ENCODE measurements at regions not wholly inside any gene's neighbourhood (a gene's known extent, or its start where the extent isn't known, plus 50 kb on each side); places are given as distances from the start of the nearest gene placed in this dataset.

GRCh38 chr2:14408695-14409094 lies 223.8 kb upstream of the LRATD1 start:
- DNase-seq (ENCODE audit: low read depth, low spot score) = no peak

GRCh38 chr2:14417551-14417950 lies 215.0 kb upstream of the LRATD1 start:
- DNase-seq (ENCODE audit: low read depth, low spot score) = no peak

GRCh38 chr2:14418115-14418514 lies 214.4 kb upstream of the LRATD1 start:
- no peak for DNase-seq (ENCODE audit: low read depth, low spot score)

GRCh38 chr2:14420851-14421250 lies 211.7 kb upstream of the LRATD1 start:
- no peak for DNase-seq (ENCODE audit: low read depth, low spot score)

GRCh38 chr2:14422426-14422825 lies 210.1 kb upstream of the LRATD1 start:
- DNase-seq (ENCODE audit: low read depth, low spot score) = no peak

GRCh38 chr2:14423145-14423906 lies 209.2 kb upstream of the LRATD1 start:
- no peak for DNase-seq (ENCODE audit: low read depth, low spot score)

GRCh38 chr2:14424478-14425390 lies 207.8 kb upstream of the LRATD1 start:
- no peak for DNase-seq (ENCODE audit: low read depth, low spot score)

- no peak for DNase-seq (ENCODE audit: low read depth, low spot score)
Observed at GRCh38 chr2:14425869-14426268, 206.6 kb upstream of the LRATD1 start.

- DNase-seq (ENCODE audit: low read depth, low spot score) = no peak
Observed at GRCh38 chr2:14428056-14428455, 204.5 kb upstream of the LRATD1 start.

GRCh38 chr2:14433946-14434495 lies 198.5 kb upstream of the LRATD1 start:
- no peak for DNase-seq (ENCODE audit: low read depth, low spot score)

- DNase-seq (ENCODE audit: low read depth, low spot score) = no peak
Observed at GRCh38 chr2:14445670-14446069, 186.8 kb upstream of the LRATD1 start.

- no peak for DNase-seq (ENCODE audit: low read depth, low spot score)
Observed at GRCh38 chr2:14448340-14448739, 184.2 kb upstream of the LRATD1 start.

- DNase-seq (ENCODE audit: low read depth, low spot score) = no peak
Observed at GRCh38 chr2:14451312-14451711, 181.2 kb upstream of the LRATD1 start.

- no peak for DNase-seq (ENCODE audit: low read depth, low spot score)
Observed at GRCh38 chr2:14454202-14454601, 178.3 kb upstream of the LRATD1 start.

- no peak for DNase-seq (ENCODE audit: low read depth, low spot score)
Observed at GRCh38 chr2:14459786-14460325, 172.7 kb upstream of the LRATD1 start.

- no peak for DNase-seq (ENCODE audit: low read depth, low spot score)
Observed at GRCh38 chr2:14475994-14476393, 156.5 kb upstream of the LRATD1 start.

GRCh38 chr2:14479486-14479885 lies 153.0 kb upstream of the LRATD1 start:
- no peak for DNase-seq (ENCODE audit: low read depth, low spot score)

- DNase-seq (ENCODE audit: low read depth, low spot score) = no peak
Observed at GRCh38 chr2:14480120-14480519, 152.4 kb upstream of the LRATD1 start.

GRCh38 chr2:14480906-14481305 lies 151.6 kb upstream of the LRATD1 start:
- DNase-seq (ENCODE audit: low read depth, low spot score) = no peak

GRCh38 chr2:14492920-14493503 lies 139.5 kb upstream of the LRATD1 start:
- DNase-seq (ENCODE audit: low read depth, low spot score) = no peak

- DNase-seq (ENCODE audit: low read depth, low spot score) = no peak
Observed at GRCh38 chr2:14494759-14495158, 137.8 kb upstream of the LRATD1 start.

- DNase-seq (ENCODE audit: low read depth, low spot score) = no peak
Observed at GRCh38 chr2:14501061-14501460, 131.5 kb upstream of the LRATD1 start.
